ENCODE measurements at regions not wholly inside any gene's neighbourhood (a gene's known extent, or its start where the extent isn't known, plus 50 kb on each side); places are given as distances from the start of the nearest gene placed in this dataset.

- no peaks in the 10 kb centered on the region for H3K4me1 ChIP-seq (ENCODE audit: control insufficient read depth, extremely low read depth, insufficient read depth, low read length)
- no peak overlapping the region for H2AFZ ChIP-seq (ENCODE audit: control insufficient read depth, low read length)
- no peak overlapping the region for H3K4me3 ChIP-seq (ENCODE audit: control insufficient read depth in 2 of 3, extremely low read depth in 1 of 3, insufficient read depth in 2 of 3, low read depth in 1 of 3, low read length in 3 of 3)
- dilution Hi-C loops (cut with MboI; ENCODE audit: extremely low pct_ligation_motif_present, low sequenced_read_pairs): no loop called here
- no peaks in the 10 kb centered on the region for H3K79me2 ChIP-seq (ENCODE audit: control insufficient read depth, insufficient read depth, low read length)
- H3K9me1 ChIP-seq (ENCODE audit: control insufficient read depth, extremely low read depth, insufficient read depth, low read length): no peaks in the 10 kb centered on the region
- DNase-seq (ENCODE audit: low read depth, low spot score) (no peak), FAIRE-seq (no peak)
- no peaks in the 10 kb centered on the region for H3K36me3 ChIP-seq (ENCODE audit: control insufficient read depth in 2 of 2, extremely low read depth in 1 of 2, insufficient read depth in 2 of 2, low read length in 2 of 2)
- no peaks in the 10 kb centered on the region for H4K20me1 ChIP-seq (ENCODE audit: control insufficient read depth, extremely low read depth, insufficient read depth, low read length)
- no peak overlapping the region for H3K27ac ChIP-seq (ENCODE audit: control insufficient read depth, insufficient read depth, low read length)
- TF ChIP-seq EZH2 (IDR thresholded peaks at IDR 0.05; ENCODE audit: low read length) (no peak), CTCF (optimal IDR thresholded peaks at IDR 0.05 in 1 of 3, IDR thresholded peaks at IDR 0.05 in 1 of 3, conservative IDR thresholded peaks at IDR 0.05 in 1 of 3; ENCODE audit: extremely low read depth in 1 of 3, insufficient read depth in 2 of 3, low read length in 3 of 3) (no peak)
- no peak overlapping the region for H3K9ac ChIP-seq (ENCODE audit: control insufficient read depth, extremely low read depth, insufficient read depth, low read length)
- no peaks in the 10 kb centered on the region for H3K9me3 ChIP-seq (ENCODE audit: control insufficient read depth, low read depth, low read length)
- no peaks in the 10 kb centered on the region for H3K27me3 ChIP-seq (ENCODE audit: control insufficient read depth, extremely low read depth, insufficient read depth, low read length)
- H3K4me2 ChIP-seq (ENCODE audit: control insufficient read depth, extremely low read depth, insufficient read depth, low read depth, low read length): no peak overlapping the region
Observed at GRCh38 chrX:42491137-42491907, 286.6 kb downstream of the PPP1R2C start.

- Histone ChIP-seq H3K36me3 (ENCODE audit: control insufficient read depth in 2 of 2, extremely low read depth in 1 of 2, insufficient read depth in 2 of 2, low read length in 2 of 2) (no peaks in the 10 kb centered on the region), H2AFZ (ENCODE audit: control insufficient read depth, low read length) (no peak overlapping the region), H3K4me2 (ENCODE audit: control insufficient read depth, extremely low read depth, insufficient read depth, low read depth, low read length) (no peak overlapping the region), H3K27me3 (ENCODE audit: control insufficient read depth, extremely low read depth, insufficient read depth, low read length) (no peaks in the 10 kb centered on the region), H3K79me2 (ENCODE audit: control insufficient read depth, insufficient read depth, low read length) (no peaks in the 10 kb centered on the region), H3K27ac (ENCODE audit: control insufficient read depth, insufficient read depth, low read length) (no peak overlapping the region), H3K9me3 (ENCODE audit: control insufficient read depth, low read depth, low read length) (no peaks in the 10 kb centered on the region), H3K9ac (ENCODE audit: control insufficient read depth, extremely low read depth, insufficient read depth, low read length) (no peak overlapping the region), H3K4me3 (ENCODE audit: control insufficient read depth in 2 of 3, extremely low read depth in 1 of 3, insufficient read depth in 2 of 3, low read depth in 1 of 3, low read length in 3 of 3) (no peak overlapping the region), H4K20me1 (ENCODE audit: control insufficient read depth, extremely low read depth, insufficient read depth, low read length) (no peaks in the 10 kb centered on the region), H3K9me1 (ENCODE audit: control insufficient read depth, extremely low read depth, insufficient read depth, low read length) (no peaks in the 10 kb centered on the region), H3K4me1 (ENCODE audit: control insufficient read depth, extremely low read depth, insufficient read depth, low read length) (no peaks in the 10 kb centered on the region)
- dilution Hi-C loops (cut with MboI; ENCODE audit: extremely low pct_ligation_motif_present, low sequenced_read_pairs): no loop called here
- TF ChIP-seq EZH2 (IDR thresholded peaks at IDR 0.05; ENCODE audit: low read length) (no peak), CTCF (optimal IDR thresholded peaks at IDR 0.05 in 1 of 3, IDR thresholded peaks at IDR 0.05 in 1 of 3, conservative IDR thresholded peaks at IDR 0.05 in 1 of 3; ENCODE audit: extremely low read depth in 1 of 3, insufficient read depth in 2 of 3, low read length in 3 of 3) (no peak)
- DNase-seq (ENCODE audit: low read depth, low spot score): no peak
- FAIRE-seq: no peak
Observed at GRCh38 chrX:42490111-42490510, 287.9 kb downstream of the PPP1R2C start.

All from keratinocyte (primary cell).